ENCODE measurements at regions not wholly inside any gene's neighbourhood (a gene's known extent, or its start where the extent isn't known, plus 50 kb on each side); places are given as distances from the start of the nearest gene placed in this dataset.

DNA sequence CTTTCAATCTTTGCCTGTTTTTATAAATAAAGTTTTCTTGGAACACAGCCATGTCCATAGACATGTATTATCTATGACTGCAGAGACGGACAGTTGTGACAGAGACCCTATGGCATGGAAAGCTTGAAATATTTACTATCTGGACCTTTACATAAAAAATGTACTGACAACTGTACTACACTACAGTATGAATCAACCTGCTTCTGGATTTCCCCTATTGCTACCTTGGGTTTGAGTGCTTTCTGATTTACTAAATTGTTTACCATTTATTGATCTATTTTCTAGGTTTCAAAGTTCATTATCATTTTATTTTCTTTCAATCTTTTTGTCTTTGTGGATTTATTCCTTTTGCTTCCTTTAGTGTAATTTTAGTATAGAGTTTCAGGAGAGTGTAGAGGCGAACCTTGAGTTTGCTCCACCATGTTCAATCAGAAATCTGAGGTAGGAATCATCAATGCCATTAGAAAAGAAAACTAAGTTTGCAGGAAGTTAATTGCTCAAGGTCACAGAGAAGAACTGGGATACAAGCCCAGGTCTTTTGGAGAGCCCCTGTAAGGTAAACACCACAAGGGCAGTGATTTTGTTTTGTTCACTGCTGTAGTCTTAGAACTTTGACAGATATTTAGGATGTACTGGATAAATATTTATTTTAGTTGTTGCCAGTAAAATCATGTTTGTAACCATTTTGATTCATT lies 352.8 kb upstream of the SYNCRIP start:
- no peak for TF ChIP-seq CTCF (IDR thresholded peaks at IDR 0.05; ENCODE audit: borderline replicate concordance, extremely low read depth, low read length, poor library complexity, severe bottlenecking)
- TF ChIP-seq EZH2 (IDR thresholded peaks at IDR 0.05; ENCODE audit: borderline replicate concordance, low read depth, low read length, severe bottlenecking) = no peak
